T-helper 1 cell treated with Interleukin-12 subunit alpha and Interleukin-12 subunit beta and Interleukin-4 antibody, amounts not matched to agents 30 μg/mL and 1 μg/mL, for 36 hours (primary cell): ENCODE measurements at regions not wholly inside any gene's neighbourhood (a gene's known extent, or its start where the extent isn't known, plus 50 kb on each side); places are given as distances from the start of the nearest gene placed in this dataset.
"Not testable (repeated sequence)": the region's sequence is repeated elsewhere in the genome, so short reads cannot be mapped to it uniquely, and the experiment has no call there.

Source experiments
- H3K27ac Mint-ChIP-seq: one replicate; pipeline ENCODE4 v1.8.0; 2021; ENCODE audit warnings: mild to moderate bottlenecking, mixed read lengths
- H3K27me3 Mint-ChIP-seq: one replicate; pipeline ENCODE4 v1.8.0; 2021; ENCODE audit warnings: low read depth, mixed read lengths
- H3K36me3 Mint-ChIP-seq: one replicate; pipeline ENCODE4 v1.8.0; 2021; ENCODE audit warnings: low read depth, mixed read lengths
- H3K4me1 Mint-ChIP-seq: one replicate; pipeline ENCODE4 v1.8.0; 2021; ENCODE audit warnings: low read depth, mixed read lengths
- H3K4me3 Mint-ChIP-seq: one replicate; pipeline ENCODE4 v1.8.0; 2021; ENCODE audit warnings: mild to moderate bottlenecking, moderate library complexity, mixed read lengths
- H3K9me3 Mint-ChIP-seq: one replicate; pipeline ENCODE4 v1.8.0; 2021; ENCODE audit warnings: mixed read lengths

- H3K27me3 Mint-ChIP-seq = no peaks in the 10 kb centered on the region
These were observed 324.9 kb upstream of the PPARGC1A start for GRCh38 chr4:24214796-24215195.

GRCh38 chr4:24213961-24214360 lies 324.1 kb upstream of the PPARGC1A start:
- Mint-ChIP-seq H3K27ac (no peak overlapping the region), H3K4me3 (no peak overlapping the region), H3K27me3 (no peaks in the 10 kb centered on the region), H3K9me3 (no peaks in the 10 kb centered on the region), H3K4me1 (no peaks in the 10 kb centered on the region), H3K36me3 (no peaks in the 10 kb centered on the region)

More at GRCh38 chr4:24214796-24215195, 324.9 kb upstream of the PPARGC1A start:
- Mint-ChIP-seq H3K4me1 (no peaks in the 10 kb centered on the region), H3K27ac (no peak overlapping the region), H3K4me3 (no peak overlapping the region), H3K36me3 (no peaks in the 10 kb centered on the region), H3K9me3 (no peaks in the 10 kb centered on the region)

- H3K4me1 Mint-ChIP-seq = no peaks in the 10 kb centered on the region
- H3K27me3 Mint-ChIP-seq = no peaks in the 10 kb centered on the region
- no peak overlapping the region for H3K4me3 Mint-ChIP-seq
- H3K36me3 Mint-ChIP-seq = no peaks in the 10 kb centered on the region
- no peaks in the 10 kb centered on the region for H3K9me3 Mint-ChIP-seq
- no peak overlapping the region for H3K27ac Mint-ChIP-seq
These were observed 322.8 kb upstream of the PPARGC1A start for GRCh38 chr4:24212642-24213041.

- Mint-ChIP-seq H3K27ac (no peak overlapping the region), H3K4me3 (no peak overlapping the region), H3K4me1 (no peaks in the 10 kb centered on the region), H3K27me3 (no peaks in the 10 kb centered on the region), H3K9me3 (no peaks in the 10 kb centered on the region), H3K36me3 (no peaks in the 10 kb centered on the region)
These were observed 322.0 kb upstream of the PPARGC1A start for GRCh38 chr4:24211856-24212255.

- H3K9me3 Mint-ChIP-seq = no peaks in the 10 kb centered on the region
- H3K27me3 Mint-ChIP-seq = no peaks in the 10 kb centered on the region
- no peak overlapping the region for H3K27ac Mint-ChIP-seq
- no peaks in the 10 kb centered on the region for H3K36me3 Mint-ChIP-seq
- H3K4me3 Mint-ChIP-seq = no peak overlapping the region
- H3K4me1 Mint-ChIP-seq = no peaks in the 10 kb centered on the region
These were observed 320.6 kb upstream of the PPARGC1A start for GRCh38 chr4:24210332-24210902.

- no peaks in the 10 kb centered on the region for H3K4me1 Mint-ChIP-seq
- H3K27ac Mint-ChIP-seq = no peak overlapping the region
- H3K36me3 Mint-ChIP-seq = no peaks in the 10 kb centered on the region
These were observed 320.1 kb upstream of the PPARGC1A start for GRCh38 chr4:24209906-24210305.

GRCh38 chr4:24209131-24209530 lies 319.3 kb upstream of the PPARGC1A start:
- Mint-ChIP-seq H3K9me3 (no peaks in the 10 kb centered on the region), H3K36me3 (no peaks in the 10 kb centered on the region), H3K4me3 (no peak overlapping the region), H3K27ac (no peak overlapping the region), H3K27me3 (no peaks in the 10 kb centered on the region), H3K4me1 (no peaks in the 10 kb centered on the region)

More at GRCh38 chr4:24209906-24210305, 320.1 kb upstream of the PPARGC1A start:
- Mint-ChIP-seq H3K27me3 (no peaks in the 10 kb centered on the region), H3K4me3 (no peak overlapping the region), H3K9me3 (no peaks in the 10 kb centered on the region)

GRCh38 chr4:24208691-24209090 lies 318.8 kb upstream of the PPARGC1A start:
- Mint-ChIP-seq H3K27me3 (no peaks in the 10 kb centered on the region), H3K36me3 (no peaks in the 10 kb centered on the region), H3K27ac (no peak overlapping the region), H3K4me1 (no peaks in the 10 kb centered on the region), H3K4me3 (no peak overlapping the region), H3K9me3 (no peaks in the 10 kb centered on the region)

- not testable (repeated sequence) for H3K9me3 Mint-ChIP-seq, H3K36me3 Mint-ChIP-seq, H3K27me3 Mint-ChIP-seq, H3K4me3 Mint-ChIP-seq, H3K4me1 Mint-ChIP-seq, H3K27ac Mint-ChIP-seq
These were observed 314.9 kb upstream of the PPARGC1A start for GRCh38 chr4:24204708-24205107.

- no peaks in the 10 kb centered on the region for H3K4me1 Mint-ChIP-seq
- H3K27ac Mint-ChIP-seq = no peak overlapping the region
- H3K27me3 Mint-ChIP-seq = no peaks in the 10 kb centered on the region
- H3K9me3 Mint-ChIP-seq = no peaks in the 10 kb centered on the region
- no peaks in the 10 kb centered on the region for H3K36me3 Mint-ChIP-seq
- H3K4me3 Mint-ChIP-seq = no peak overlapping the region
These were observed 314.1 kb upstream of the PPARGC1A start for GRCh38 chr4:24203926-24204325.

- no peaks in the 10 kb centered on the region for H3K27me3 Mint-ChIP-seq
- no peaks in the 10 kb centered on the region for H3K4me1 Mint-ChIP-seq
- H3K9me3 Mint-ChIP-seq = no peaks in the 10 kb centered on the region
- no peak overlapping the region for H3K4me3 Mint-ChIP-seq
- H3K36me3 Mint-ChIP-seq = no peaks in the 10 kb centered on the region
- no peak overlapping the region for H3K27ac Mint-ChIP-seq
These were observed 312.7 kb upstream of the PPARGC1A start for GRCh38 chr4:24202579-24202978.

GRCh38 chr4:24197955-24198354 lies 308.1 kb upstream of the PPARGC1A start:
- H3K4me3 Mint-ChIP-seq = no peak overlapping the region
- no peaks in the 10 kb centered on the region for H3K27me3 Mint-ChIP-seq
- H3K36me3 Mint-ChIP-seq = no peaks in the 10 kb centered on the region
- no peaks in the 10 kb centered on the region for H3K9me3 Mint-ChIP-seq
- no peak overlapping the region for H3K27ac Mint-ChIP-seq
- H3K4me1 Mint-ChIP-seq = no peaks in the 10 kb centered on the region

- H3K27ac Mint-ChIP-seq = no peak overlapping the region
- H3K4me3 Mint-ChIP-seq = no peak overlapping the region
- H3K27me3 Mint-ChIP-seq = no peaks in the 10 kb centered on the region
- no peaks in the 10 kb centered on the region for H3K9me3 Mint-ChIP-seq
- no peaks in the 10 kb centered on the region for H3K4me1 Mint-ChIP-seq
- no peaks in the 10 kb centered on the region for H3K36me3 Mint-ChIP-seq
These were observed 306.9 kb upstream of the PPARGC1A start for GRCh38 chr4:24196785-24197184.

GRCh38 chr4:24195991-24196736 lies 306.3 kb upstream of the PPARGC1A start:
- H3K9me3 Mint-ChIP-seq = no peaks in the 10 kb centered on the region
- no peaks in the 10 kb centered on the region for H3K27me3 Mint-ChIP-seq
- no peaks in the 10 kb centered on the region for H3K36me3 Mint-ChIP-seq
- no peak overlapping the region for H3K4me3 Mint-ChIP-seq
- no peaks in the 10 kb centered on the region for H3K4me1 Mint-ChIP-seq
- no peak overlapping the region for H3K27ac Mint-ChIP-seq

- H3K4me1 Mint-ChIP-seq = no peaks in the 10 kb centered on the region
- H3K36me3 Mint-ChIP-seq = no peaks in the 10 kb centered on the region
- H3K4me3 Mint-ChIP-seq = no peak overlapping the region
- H3K27ac Mint-ChIP-seq = no peak overlapping the region
- H3K9me3 Mint-ChIP-seq = no peaks in the 10 kb centered on the region
- H3K27me3 Mint-ChIP-seq = no peaks in the 10 kb centered on the region
These were observed 302.3 kb upstream of the PPARGC1A start for GRCh38 chr4:24192018-24192641.
